ENCODE measurements at regions not wholly inside any gene's neighbourhood (a gene's known extent, or its start where the extent isn't known, plus 50 kb on each side); places are given as distances from the start of the nearest gene placed in this dataset.

- no peak for DNase-seq (ENCODE audit: low read depth)
These were observed 127.3 kb upstream of the NR4A3 start for GRCh38 chr9:99694393-99694792.

GRCh38 chr9:99699396-99699795, 122.3 kb upstream of the NR4A3 start:
- DNase-seq (ENCODE audit: low read depth): no peak

DNA sequence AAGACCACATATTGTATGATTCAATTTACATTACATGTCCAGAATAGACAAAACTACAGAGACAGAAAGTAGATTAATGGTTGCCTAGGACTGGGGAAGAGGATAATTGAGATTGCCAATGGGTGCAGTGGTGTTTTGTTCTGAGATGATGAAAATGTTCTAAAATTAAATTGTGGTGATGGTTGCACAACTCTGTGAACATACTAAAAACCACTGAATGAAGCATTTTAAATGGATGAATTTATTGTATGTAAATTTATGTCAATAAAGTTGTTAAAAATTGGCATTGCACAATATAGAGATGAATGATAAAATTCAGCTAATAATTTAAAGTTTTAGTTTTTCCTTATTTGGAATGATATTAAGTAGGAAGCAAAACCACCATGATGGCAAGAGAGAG, 109.5 kb upstream of the NR4A3 start:
- DNase-seq (ENCODE audit: low read depth): no peak

DNA sequence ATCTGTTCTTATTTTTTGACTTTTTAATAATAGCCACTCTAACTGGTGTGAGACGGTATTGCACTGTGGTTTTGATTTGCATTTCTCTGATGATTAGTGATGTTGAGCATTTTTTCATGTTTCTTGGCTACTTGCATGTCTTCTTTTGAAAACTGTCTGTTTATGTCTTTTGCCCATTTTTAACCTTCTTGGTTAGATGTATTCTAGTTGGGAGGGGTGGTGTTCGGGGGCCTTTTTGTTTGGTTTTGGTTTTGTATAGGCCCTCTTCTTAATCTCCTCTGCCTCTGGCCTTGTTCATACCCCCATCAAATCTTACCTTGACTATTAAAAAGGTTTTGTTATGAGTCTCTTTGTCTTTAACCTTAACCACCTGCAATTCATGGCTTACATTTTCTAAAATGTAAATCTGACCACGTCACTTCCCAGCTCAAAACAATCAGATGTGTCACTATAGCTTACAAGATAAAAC, 107.8 kb upstream of the NR4A3 start:
- DNase-seq (ENCODE audit: low read depth): no peak

DNA sequence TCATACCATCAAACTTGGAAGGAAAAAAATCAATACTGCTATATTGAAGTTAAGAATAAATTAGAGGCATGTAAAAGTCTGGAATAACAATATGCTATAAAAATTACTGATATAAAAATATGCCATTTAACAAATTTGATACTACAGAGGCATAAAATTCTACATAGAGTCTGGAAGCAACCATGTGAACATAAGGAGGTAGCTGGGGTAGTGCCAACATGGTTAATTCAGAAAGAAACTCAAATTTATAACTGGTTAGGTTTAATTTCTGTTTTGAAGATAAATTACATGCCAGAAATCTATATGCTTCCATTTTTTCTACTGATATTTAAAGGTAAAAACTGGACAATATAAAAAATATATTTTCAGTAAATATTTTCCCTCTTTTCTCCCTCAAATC, 103.1 kb upstream of the NR4A3 start:
- DNase-seq (ENCODE audit: low read depth): no peak

DNA sequence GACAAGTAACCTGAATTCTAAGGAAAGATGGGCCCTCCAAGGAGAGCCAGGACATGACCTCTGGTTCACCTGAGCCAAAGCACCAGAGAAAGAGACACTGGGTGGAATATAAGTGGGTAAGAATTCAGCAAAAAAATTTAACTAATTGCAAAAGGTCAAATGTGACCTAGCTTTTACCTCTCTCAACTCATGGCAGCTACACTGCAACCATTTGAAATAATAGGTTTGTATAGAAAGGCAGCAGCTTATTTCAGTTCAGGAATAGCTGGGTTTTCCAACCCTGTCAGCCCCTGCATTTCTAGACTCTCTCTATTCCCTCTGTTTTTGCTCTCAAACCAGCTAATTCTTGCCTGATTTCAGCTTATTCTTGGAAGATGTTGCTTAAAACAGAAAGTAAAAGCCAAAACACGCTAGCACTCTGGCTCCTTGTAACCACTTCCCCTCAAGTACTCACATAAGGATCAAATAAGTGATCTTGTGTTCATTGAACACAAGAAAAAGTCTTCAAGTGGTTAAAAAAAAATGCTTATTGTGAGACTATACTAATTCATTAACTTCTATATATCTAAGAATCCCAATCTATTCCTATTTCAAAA, 101.1 kb upstream of the NR4A3 start:
- DNase-seq (ENCODE audit: low read depth): peak; percentile 36

- DNase-seq (ENCODE audit: low read depth): no peak
These were observed 99.8 kb upstream of the NR4A3 start for GRCh38 chr9:99721898-99722297.

- no peak for DNase-seq (ENCODE audit: low read depth)
These were observed 98.8 kb upstream of the NR4A3 start for GRCh38 chr9:99722877-99723276.

DNA sequence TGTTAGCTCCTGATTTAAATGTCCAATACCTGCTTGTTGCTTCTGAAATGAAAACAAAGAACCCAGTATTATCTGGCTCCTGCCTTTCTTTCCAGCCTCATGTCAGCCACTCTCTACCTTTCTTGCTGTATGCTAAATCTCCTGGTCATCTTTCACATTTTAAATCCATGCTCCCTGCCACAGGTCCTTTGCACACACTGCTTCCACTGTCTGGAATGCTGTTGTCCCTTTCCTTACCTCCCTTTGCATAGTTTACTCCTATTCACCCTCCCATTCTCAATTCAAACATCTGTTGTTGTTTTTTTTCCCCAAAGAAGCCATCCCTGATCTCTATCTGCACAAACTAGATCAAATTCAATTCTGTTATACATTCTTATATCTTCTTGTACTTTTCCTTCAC, 97.0 kb upstream of the NR4A3 start:
- no peak for DNase-seq (ENCODE audit: low read depth)

DNA sequence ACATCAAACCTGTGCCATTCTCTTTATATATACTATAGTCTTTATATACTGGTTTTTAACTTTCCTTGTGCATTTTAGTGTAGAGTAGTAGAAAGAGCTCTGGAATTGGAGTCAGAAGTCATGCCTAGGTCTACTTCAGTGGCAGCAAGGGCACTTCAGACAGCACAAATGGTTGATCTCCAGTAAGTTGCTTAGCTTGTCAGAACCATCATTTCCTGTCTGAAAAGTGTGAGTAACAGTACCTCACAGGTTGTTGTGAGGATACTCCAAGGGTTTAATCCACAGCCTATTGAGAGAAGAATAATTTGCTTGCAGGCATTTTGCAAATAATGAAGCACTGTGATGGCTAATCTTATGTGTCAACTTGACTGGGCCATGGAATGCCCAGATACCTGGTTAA, 95.8 kb upstream of the NR4A3 start:
- DNase-seq (ENCODE audit: low read depth): no peak

GRCh38 chr9:99726758-99727157, 94.9 kb upstream of the NR4A3 start:
- DNase-seq (ENCODE audit: low read depth): peak; percentile 22

GRCh38 chr9:99730062-99730461, 91.6 kb upstream of the NR4A3 start:
- no peak for DNase-seq (ENCODE audit: low read depth)

GRCh38 chr9:99731950-99732349, 89.7 kb upstream of the NR4A3 start:
- DNase-seq (ENCODE audit: low read depth): no peak

DNA sequence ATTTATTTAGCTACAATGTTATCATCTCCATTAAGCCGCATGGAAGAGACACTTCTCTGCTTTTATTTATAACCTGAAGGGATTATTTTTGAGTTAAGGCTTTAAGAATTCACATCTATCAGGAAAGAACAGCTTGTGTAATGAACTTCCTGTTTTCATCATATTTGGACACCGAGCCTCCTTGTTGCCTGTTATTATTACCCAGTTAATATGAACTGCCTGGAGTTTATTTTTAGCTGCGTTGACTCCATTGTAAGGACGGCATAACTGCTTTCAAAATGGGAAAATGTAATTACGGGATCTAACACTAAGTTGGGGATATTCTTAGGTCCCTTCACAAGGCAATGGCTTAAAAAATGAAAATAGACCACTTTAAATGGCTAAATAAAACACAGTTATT, 89.0 kb upstream of the NR4A3 start:
- DNase-seq (ENCODE audit: low read depth): no peak

- DNase-seq (ENCODE audit: low read depth): no peak
These were observed 86.6 kb upstream of the NR4A3 start for GRCh38 chr9:99735041-99735440.

- no peak for DNase-seq (ENCODE audit: low read depth)
These were observed 85.4 kb upstream of the NR4A3 start for GRCh38 chr9:99736291-99736690.

GRCh38 chr9:99737649-99738048, 84.0 kb upstream of the NR4A3 start:
- no peak for DNase-seq (ENCODE audit: low read depth)

GRCh38 chr9:99743006-99743405, 78.7 kb upstream of the NR4A3 start:
- no peak for DNase-seq (ENCODE audit: low read depth)

DNA sequence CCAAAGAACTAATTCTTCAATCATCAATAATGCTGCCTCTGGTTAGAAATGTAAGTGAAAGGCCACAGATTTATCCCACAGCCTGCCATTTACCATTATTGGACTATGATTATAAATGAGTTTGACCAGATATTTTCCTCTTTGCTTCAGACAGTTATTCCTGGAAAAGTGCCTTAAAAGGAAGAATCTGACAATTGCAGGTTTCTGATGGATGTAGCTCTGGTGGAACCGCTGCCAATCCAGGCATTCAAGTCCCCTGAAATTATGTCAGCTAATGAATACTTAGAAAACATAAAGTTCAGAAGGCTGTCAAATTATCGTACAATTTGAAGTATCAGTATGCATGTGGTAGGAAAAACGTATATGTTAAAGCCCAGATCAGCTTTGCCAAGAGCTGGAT, 78.2 kb upstream of the NR4A3 start:
- DNase-seq (ENCODE audit: low read depth): no peak

DNA sequence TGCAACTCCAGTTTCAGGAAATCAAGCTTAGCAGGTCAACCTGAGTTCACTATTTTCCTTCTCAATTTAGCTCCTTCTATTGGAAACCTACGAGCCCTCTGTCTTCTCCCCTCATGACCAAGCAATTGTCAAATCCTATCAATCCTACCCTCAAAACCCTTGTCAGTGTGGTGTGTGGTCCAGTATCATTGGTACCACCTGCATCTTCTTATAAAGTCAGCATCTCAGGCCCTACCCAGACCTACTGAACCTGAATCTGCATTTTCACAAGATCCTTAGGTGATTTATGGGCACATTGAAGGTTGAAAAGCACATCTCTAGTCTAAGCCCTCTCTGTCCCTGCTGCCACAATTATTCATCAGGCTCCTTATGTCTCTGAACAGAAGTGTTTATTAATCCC, 77.6 kb upstream of the NR4A3 start:
- no peak for DNase-seq (ENCODE audit: low read depth)

DNA sequence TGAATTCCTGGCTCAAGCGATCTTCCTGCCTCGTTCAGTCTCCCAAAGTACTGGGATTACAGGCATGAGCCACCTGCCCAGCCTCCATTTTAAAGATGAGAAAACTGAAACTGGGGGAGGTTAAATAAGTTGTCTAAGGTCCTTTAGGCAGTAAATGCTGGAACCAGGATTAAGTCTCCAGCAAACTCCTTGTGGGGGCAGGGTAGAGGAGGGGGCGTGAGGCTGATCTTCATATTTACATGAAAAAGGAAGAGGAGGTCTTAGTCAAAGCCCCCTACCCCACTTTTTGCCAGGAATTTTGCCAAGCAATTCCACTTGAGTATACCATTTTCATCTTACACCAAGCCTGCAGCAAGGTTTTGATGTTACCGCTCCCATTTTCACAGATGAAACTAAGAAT, 76.6 kb upstream of the NR4A3 start:
- DNase-seq (ENCODE audit: low read depth): no peak

GRCh38 chr9:99746406-99746805, 75.3 kb upstream of the NR4A3 start:
- no peak for DNase-seq (ENCODE audit: low read depth)

GRCh38 chr9:99748266-99748665, 73.4 kb upstream of the NR4A3 start:
- no peak for DNase-seq (ENCODE audit: low read depth)

- no peak for DNase-seq (ENCODE audit: low read depth)
These were observed 73.0 kb upstream of the NR4A3 start for GRCh38 chr9:99748676-99749075.

DNA sequence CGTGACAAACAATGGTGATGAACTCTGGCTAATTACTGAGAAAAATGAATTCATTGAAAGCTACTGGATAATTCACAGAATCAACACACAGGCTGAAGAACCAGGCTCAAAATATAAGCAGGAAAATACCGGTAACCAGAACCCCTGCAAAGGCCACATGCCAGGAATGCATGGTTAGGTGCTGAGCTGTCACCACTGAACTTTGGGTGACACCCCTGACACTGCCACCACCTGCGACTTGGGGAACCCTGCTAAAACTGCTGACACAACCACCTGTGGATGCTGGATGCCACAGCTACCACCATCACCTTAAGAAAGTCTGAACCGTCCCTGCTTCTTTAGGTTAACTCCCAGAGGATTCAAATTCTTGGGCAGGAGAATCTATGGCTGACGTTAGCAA, 72.0 kb upstream of the NR4A3 start:
- DNase-seq (ENCODE audit: low read depth): peak; percentile 58
